ENCODE measurements at regions not wholly inside any gene's neighbourhood (a gene's known extent, or its start where the extent isn't known, plus 50 kb on each side); places are given as distances from the start of the nearest gene placed in this dataset.

DNA sequence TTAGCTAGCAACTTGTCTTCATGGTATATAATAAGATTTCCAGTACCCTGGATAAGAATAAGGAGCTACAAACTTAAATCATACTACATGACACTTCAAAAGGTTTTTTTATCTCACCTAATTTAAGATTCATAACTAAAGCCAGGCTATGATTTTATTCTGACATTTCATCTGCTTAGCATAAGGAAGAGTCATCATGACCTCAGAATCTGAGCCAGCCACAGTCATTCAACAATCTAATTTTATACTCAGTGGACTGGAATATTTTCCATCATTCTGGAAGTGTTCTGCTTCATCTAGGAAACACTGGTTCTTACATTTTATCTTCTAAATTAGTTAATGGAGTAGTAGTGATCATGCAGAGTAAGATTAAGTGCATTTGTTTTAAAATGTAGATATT lies 102.1 kb upstream of the KCND2 start (continued):
- TF ChIP-seq, protein P1, sequence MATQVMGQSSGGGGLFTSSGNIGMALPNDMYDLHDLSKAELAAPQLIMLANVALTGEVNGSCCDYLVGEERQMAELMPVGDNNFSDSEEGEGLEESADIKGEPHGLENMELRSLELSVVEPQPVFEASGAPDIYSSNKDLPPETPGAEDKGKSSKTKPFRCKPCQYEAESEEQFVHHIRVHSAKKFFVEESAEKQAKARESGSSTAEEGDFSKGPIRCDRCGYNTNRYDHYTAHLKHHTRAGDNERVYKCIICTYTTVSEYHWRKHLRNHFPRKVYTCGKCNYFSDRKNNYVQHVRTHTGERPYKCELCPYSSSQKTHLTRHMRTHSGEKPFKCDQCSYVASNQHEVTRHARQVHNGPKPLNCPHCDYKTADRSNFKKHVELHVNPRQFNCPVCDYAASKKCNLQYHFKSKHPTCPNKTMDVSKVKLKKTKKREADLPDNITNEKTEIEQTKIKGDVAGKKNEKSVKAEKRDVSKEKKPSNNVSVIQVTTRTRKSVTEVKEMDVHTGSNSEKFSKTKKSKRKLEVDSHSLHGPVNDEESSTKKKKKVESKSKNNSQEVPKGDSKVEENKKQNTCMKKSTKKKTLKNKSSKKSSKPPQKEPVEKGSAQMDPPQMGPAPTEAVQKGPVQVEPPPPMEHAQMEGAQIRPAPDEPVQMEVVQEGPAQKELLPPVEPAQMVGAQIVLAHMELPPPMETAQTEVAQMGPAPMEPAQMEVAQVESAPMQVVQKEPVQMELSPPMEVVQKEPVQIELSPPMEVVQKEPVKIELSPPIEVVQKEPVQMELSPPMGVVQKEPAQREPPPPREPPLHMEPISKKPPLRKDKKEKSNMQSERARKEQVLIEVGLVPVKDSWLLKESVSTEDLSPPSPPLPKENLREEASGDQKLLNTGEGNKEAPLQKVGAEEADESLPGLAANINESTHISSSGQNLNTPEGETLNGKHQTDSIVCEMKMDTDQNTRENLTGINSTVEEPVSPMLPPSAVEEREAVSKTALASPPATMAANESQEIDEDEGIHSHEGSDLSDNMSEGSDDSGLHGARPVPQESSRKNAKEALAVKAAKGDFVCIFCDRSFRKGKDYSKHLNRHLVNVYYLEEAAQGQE (IDR thresholded peaks at IDR 0.05; ENCODE audit: unreplicated experiment), result no peak
- TF ChIP-seq ZNF462 (CRISPR knock-in tag; IDR thresholded peaks at IDR 0.05), result no peak

GRCh38 chr7:120171406-120171805 lies 101.6 kb upstream of the KCND2 start:
- Mint-ChIP-seq H3K27me3 (ENCODE audit: insufficient read depth, low read depth, poor library complexity) (no peaks in the 10 kb centered on the region), H3K4me3 (no peak overlapping the region), H3K4me1 (no peaks in the 10 kb centered on the region), H3K27ac (no peak overlapping the region), H3K9me3 (peaks cover 13% of the 10 kb centered on the region), H3K36me3 (ENCODE audit: low read depth) (peaks cover 7% of the 10 kb centered on the region; the same call in 2 of the 3 replicates)
- Histone ChIP-seq H3K4me1 (ENCODE audit: insufficient read depth) (no peaks in the 10 kb centered on the region), H3K4me3 (no peak overlapping the region), H3K79me2 (replicated peaks; ENCODE audit: insufficient read depth) (no peaks in the 10 kb centered on the region), H2AFZ (no peak overlapping the region), H3K36me3 (ENCODE audit: insufficient read depth) (no peaks in the 10 kb centered on the region; the same call in 1 of the 2 replicates), H3F3A (replicated peaks; ENCODE audit: low read depth) (no peaks in the 10 kb centered on the region), H3K4me2 (no peak overlapping the region), H3K27me3 (ENCODE audit: insufficient read depth) (no peaks in the 10 kb centered on the region), H3K9me2 (ENCODE audit: insufficient read depth) (no peaks in the 10 kb centered on the region; the same call in 1 of the 2 replicates), H4K20me1 (replicated peaks; ENCODE audit: insufficient read depth) (no peaks in the 10 kb centered on the region), H3K27ac (ENCODE audit: low read depth) (no peak overlapping the region)
- no peak for ATAC-seq
- no peak for DNase-seq (ENCODE audit: low spot score)
- TF ChIP-seq, protein P2, sequence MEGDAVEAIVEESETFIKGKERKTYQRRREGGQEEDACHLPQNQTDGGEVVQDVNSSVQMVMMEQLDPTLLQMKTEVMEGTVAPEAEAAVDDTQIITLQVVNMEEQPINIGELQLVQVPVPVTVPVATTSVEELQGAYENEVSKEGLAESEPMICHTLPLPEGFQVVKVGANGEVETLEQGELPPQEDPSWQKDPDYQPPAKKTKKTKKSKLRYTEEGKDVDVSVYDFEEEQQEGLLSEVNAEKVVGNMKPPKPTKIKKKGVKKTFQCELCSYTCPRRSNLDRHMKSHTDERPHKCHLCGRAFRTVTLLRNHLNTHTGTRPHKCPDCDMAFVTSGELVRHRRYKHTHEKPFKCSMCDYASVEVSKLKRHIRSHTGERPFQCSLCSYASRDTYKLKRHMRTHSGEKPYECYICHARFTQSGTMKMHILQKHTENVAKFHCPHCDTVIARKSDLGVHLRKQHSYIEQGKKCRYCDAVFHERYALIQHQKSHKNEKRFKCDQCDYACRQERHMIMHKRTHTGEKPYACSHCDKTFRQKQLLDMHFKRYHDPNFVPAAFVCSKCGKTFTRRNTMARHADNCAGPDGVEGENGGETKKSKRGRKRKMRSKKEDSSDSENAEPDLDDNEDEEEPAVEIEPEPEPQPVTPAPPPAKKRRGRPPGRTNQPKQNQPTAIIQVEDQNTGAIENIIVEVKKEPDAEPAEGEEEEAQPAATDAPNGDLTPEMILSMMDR (conservative IDR thresholded peaks at IDR 0.05; ENCODE audit: low read depth in 2 of 2), result no peak
- no peak for TF ChIP-seq JUNB (IDR thresholded peaks at IDR 0.05; ENCODE audit: unreplicated experiment)
- TF ChIP-seq, protein P3, sequence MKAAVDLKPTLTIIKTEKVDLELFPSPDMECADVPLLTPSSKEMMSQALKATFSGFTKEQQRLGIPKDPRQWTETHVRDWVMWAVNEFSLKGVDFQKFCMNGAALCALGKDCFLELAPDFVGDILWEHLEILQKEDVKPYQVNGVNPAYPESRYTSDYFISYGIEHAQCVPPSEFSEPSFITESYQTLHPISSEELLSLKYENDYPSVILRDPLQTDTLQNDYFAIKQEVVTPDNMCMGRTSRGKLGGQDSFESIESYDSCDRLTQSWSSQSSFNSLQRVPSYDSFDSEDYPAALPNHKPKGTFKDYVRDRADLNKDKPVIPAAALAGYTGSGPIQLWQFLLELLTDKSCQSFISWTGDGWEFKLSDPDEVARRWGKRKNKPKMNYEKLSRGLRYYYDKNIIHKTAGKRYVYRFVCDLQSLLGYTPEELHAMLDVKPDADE (IDR thresholded peaks at IDR 0.05), result no peak
- no peak for TF ChIP-seq ZNF114 (CRISPR knock-in tag; IDR thresholded peaks at IDR 0.05)
- TF ChIP-seq EZH2 (IDR thresholded peaks at IDR 0.05; ENCODE audit: low read depth, unreplicated experiment), result no peak
- TF ChIP-seq POLR2AphosphoS5 (IDR thresholded peaks at IDR 0.05; ENCODE audit: low read depth), result no peak
- TF ChIP-seq EZH2phosphoT487 (IDR thresholded peaks at IDR 0.05; ENCODE audit: unreplicated experiment), result no peak
- no peak for TF ChIP-seq ZNF331 (CRISPR knock-in tag; IDR thresholded peaks at IDR 0.05; ENCODE audit: low read depth)
- no peak for TF ChIP-seq CREB1 (CRISPR knock-in tag; IDR thresholded peaks at IDR 0.05; ENCODE audit: low read depth)
- TF ChIP-seq NANOG (IDR thresholded peaks at IDR 0.05; ENCODE audit: borderline replicate concordance), result no peak

Measured in GM23338 (cell line).